H9 (cell line): ENCODE measurements at regions not wholly inside any gene's neighbourhood (a gene's known extent, or its start where the extent isn't known, plus 50 kb on each side); places are given as distances from the start of the nearest gene placed in this dataset.

ENCODE experiments used
- DNase-seq: peaks from one replicate; pipeline ENCODE4 v3.0.0-alpha.2; 2017
- H2AFZ ChIP-seq: one replicate; pipeline ENCODE4 v1.6.1; 2013; ENCODE audit warnings: mild to moderate bottlenecking, low read length, control low read depth, moderate library complexity
- H2AK5ac ChIP-seq: 2 replicates; pipeline ENCODE4 v1.6.1; 2013; ENCODE audit warnings: low read length, control low read depth, mixed read lengths; ENCODE audit not compliant: insufficient read length
- H2BK120ac ChIP-seq: one replicate; pipeline ENCODE4 v1.6.1; 2013; ENCODE audit warnings: low read depth, mild to moderate bottlenecking, low read length, control low read depth, inconsistent platforms; ENCODE audit not compliant: poor library complexity, severe bottlenecking
- H2BK12ac ChIP-seq: 2 replicates; pipeline ENCODE4 v1.6.1; 2013; ENCODE audit warnings: low read length, control low read depth, mixed read lengths, low read depth; ENCODE audit not compliant: insufficient read length
- H2BK15ac ChIP-seq: 2 replicates; pipeline ENCODE4 v1.6.1; 2013; ENCODE audit warnings: low read depth, low read length, control low read depth
- H2BK20ac ChIP-seq: one replicate; pipeline ENCODE4 v1.6.1; 2013; ENCODE audit warnings: low read depth, mild to moderate bottlenecking, low read length, control low read depth, inconsistent platforms; ENCODE audit not compliant: poor library complexity, severe bottlenecking
- H2BK5ac ChIP-seq: 2 replicates; pipeline ENCODE4 v1.6.1; 2013; ENCODE audit warnings: low read length, control low read depth, mixed read lengths; ENCODE audit not compliant: insufficient read length
- H3K14ac ChIP-seq: 2 replicates; pipeline ENCODE4 v1.6.1; 2013; ENCODE audit warnings: low read length, control low read depth; ENCODE audit not compliant: insufficient read depth
- H3K18ac ChIP-seq: 2 replicates; pipeline ENCODE4 v1.6.1; 2013; ENCODE audit warnings: low read depth, mild to moderate bottlenecking, mixed read lengths, low read length, control low read depth; ENCODE audit not compliant: insufficient read length
- H3K23ac ChIP-seq: 2 replicates; pipeline ENCODE4 v1.6.1; 2013; ENCODE audit warnings: low read length, control low read depth, mixed read lengths, low read depth; ENCODE audit not compliant: insufficient read length
- H3K23me2 ChIP-seq: 2 replicates; pipeline ENCODE4 v1.6.1; 2013; ENCODE audit warnings: low read depth, mild to moderate bottlenecking, mixed read lengths, low read length, control low read depth; ENCODE audit not compliant: insufficient read length, poor library complexity, severe bottlenecking
- H3K27ac ChIP-seq: 2 replicates; pipeline ENCODE4 v1.5.1; 2013; ENCODE audit warnings: low read length, control low read depth, mixed read lengths, low read depth; ENCODE audit not compliant: insufficient read length
- H3K27me3 ChIP-seq: 2 replicates; pipeline ENCODE4 v1.6.1; 2013; ENCODE audit warnings: low read length, control low read depth, inconsistent platforms; ENCODE audit not compliant: insufficient read depth
- H3K4ac ChIP-seq: 2 replicates; pipeline ENCODE4 v1.6.1; 2013; ENCODE audit warnings: low read depth, mild to moderate bottlenecking, control low read depth, inconsistent platforms, low read length, moderate library complexity
- H3K4me1 ChIP-seq: 2 replicates; pipeline ENCODE4 v1.6.1; 2013; ENCODE audit warnings: low read length, control low read depth, inconsistent platforms; ENCODE audit not compliant: insufficient read depth
- H3K4me2 ChIP-seq: 2 replicates; pipeline ENCODE4 v1.6.1; 2013; ENCODE audit warnings: low read length, control low read depth, mixed read lengths; ENCODE audit not compliant: insufficient read length, insufficient read depth
- H3K56ac ChIP-seq: 2 replicates; pipeline ENCODE4 v1.6.1; 2013; ENCODE audit warnings: low read depth, mild to moderate bottlenecking, mixed read lengths, low read length, control low read depth; ENCODE audit not compliant: insufficient read length
- H3K79me1 ChIP-seq: 2 replicates; pipeline ENCODE4 v1.6.1; 2013; ENCODE audit warnings: low read depth, mild to moderate bottlenecking, moderate library complexity, low read length, control low read depth, inconsistent platforms; ENCODE audit not compliant: insufficient read depth, poor library complexity, severe bottlenecking
- H3K79me2 ChIP-seq: 2 replicates; pipeline ENCODE4 v1.6.1; 2013; ENCODE audit warnings: low read length, control low read depth, inconsistent platforms; ENCODE audit not compliant: insufficient read depth
- H3K9ac ChIP-seq: 2 replicates; pipeline ENCODE4 v1.6.1; 2013; ENCODE audit warnings: low read length, control low read depth, mixed read lengths; ENCODE audit not compliant: insufficient read length; ENCODE audit errors: extremely low read depth
- H3K9me3 ChIP-seq: one replicate; pipeline ENCODE4 v1.6.1; 2013; ENCODE audit warnings: low read depth, low read length, inconsistent platforms; ENCODE audit not compliant: control insufficient read depth
- H3T11ph ChIP-seq: one replicate; pipeline ENCODE4 v1.6.1; 2013; ENCODE audit warnings: mild to moderate bottlenecking, low read length, control low read depth, inconsistent platforms
- H4K20me1 ChIP-seq: one replicate; pipeline ENCODE4 v1.6.1; 2013; ENCODE audit not compliant: control insufficient read depth, insufficient read length, insufficient read depth
- H4K5ac ChIP-seq: 2 replicates; pipeline ENCODE4 v1.6.1; 2013; ENCODE audit warnings: low read depth, mild to moderate bottlenecking, mixed read lengths, low read length, control low read depth; ENCODE audit not compliant: insufficient read length
- H4K8ac ChIP-seq: replicated peaks from 2 replicates; pipeline ENCODE4 v1.6.1; 2013; ENCODE audit warnings: low read length, control low read depth, mixed read lengths, low read depth; ENCODE audit not compliant: insufficient read length
- H4K91ac ChIP-seq: 2 replicates; pipeline ENCODE4 v1.6.1; 2013; ENCODE audit warnings: low read depth, mild to moderate bottlenecking, moderate library complexity, mixed read lengths, low read length, control low read depth; ENCODE audit not compliant: insufficient read length
- H3K27ac Mint-ChIP-seq, 3 experiments: 2 replicates in 2 of 3; 3 replicates in 1 of 3; pipeline ENCODE4 v1.8.0; 2020 to 2021; ENCODE audit warnings: mixed read lengths in 3 of 3, mild to moderate bottlenecking in 1 of 3, moderate library complexity in 1 of 3
- H3K27me3 Mint-ChIP-seq: 2 replicates; pipeline ENCODE4 v1.8.0; 2021; ENCODE audit warnings: low read depth, mild to moderate bottlenecking, moderate library complexity, mixed read lengths
- H3K36me3 Mint-ChIP-seq, 3 experiments: 2 replicates in 2 of 3; 3 replicates in 1 of 3; pipeline ENCODE4 v1.8.0; 2020 to 2021; ENCODE audit warnings: low read depth in 3 of 3, mixed read lengths in 3 of 3; ENCODE audit not compliant: insufficient read depth in 1 of 3
- H3K4me1 Mint-ChIP-seq, 2 experiments: 2 replicates each; pipeline ENCODE4 v1.8.0; 2020; ENCODE audit warnings: mixed read lengths in 2 of 2
- H3K4me3 Mint-ChIP-seq, 2 experiments: 2 replicates in 1 of 2; 3 replicates in 1 of 2; pipeline ENCODE4 v1.8.0; 2020 to 2021; ENCODE audit warnings: mild to moderate bottlenecking in 2 of 2, mixed read lengths in 2 of 2, moderate library complexity in 1 of 2
- H3K9me3 Mint-ChIP-seq, 2 experiments: 2 replicates in 1 of 2; 3 replicates in 1 of 2; pipeline ENCODE4 v1.8.0; 2020; ENCODE audit warnings: mild to moderate bottlenecking in 2 of 2, mixed read lengths in 2 of 2, moderate library complexity in 1 of 2
- WGBS: extraction: QIAGEN DNeasy Blood & Tissue Kit; methylation state at CpG from one replicate; pipeline ENCODE4 v1.1.7; 2013; ENCODE audit warnings: missing lambda C conversion rate, low lambda C conversion rate, mixed read lengths; ENCODE audit not compliant: insufficient read length; ENCODE audit errors: extremely low coverage; 5-methylcytosine and 5-hydroxymethylcytosine counted together
- TF ChIP-seq, protein P1 (sequence below): fragments of 200-600 bp; sonication (generic); conservative IDR thresholded peaks from 3 replicates; pipeline ENCODE4 v1.8.0; 2021; ENCODE audit warnings: antibody characterized with exemption, mild to moderate bottlenecking

DNA sequence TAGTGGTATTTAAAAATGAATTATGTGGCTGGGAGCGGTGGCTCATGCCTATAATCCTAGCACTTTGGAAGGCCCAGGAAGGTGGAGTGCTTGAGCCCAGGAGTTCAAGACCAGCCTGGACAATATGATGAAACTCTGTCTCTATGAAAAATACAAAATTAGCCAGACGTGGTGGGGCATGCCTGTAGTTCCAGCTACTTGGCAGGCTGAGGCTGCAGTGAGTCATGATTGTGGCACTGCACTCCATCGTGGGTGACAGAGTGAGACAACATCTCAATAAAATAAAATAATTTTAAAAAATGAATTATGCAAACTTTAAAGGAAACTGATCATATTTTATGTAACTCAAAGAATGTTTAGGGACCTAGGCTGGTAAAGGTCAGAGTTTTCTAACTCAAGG is 310.8 kb upstream of the DMRT1 start:
- Histone ChIP-seq H3K79me2 (peaks cover 2% of the 10 kb centered on the region; the same call in 1 of the 2 replicates), H2BK15ac (no peak overlapping the region), H3K23ac (no peak overlapping the region), H4K91ac (no peak overlapping the region), H3K4me2 (no peak overlapping the region), H3T11ph (no peak overlapping the region), H2BK5ac (no peak overlapping the region), H4K8ac (no peak overlapping the region), H2AFZ (no peak overlapping the region), H4K5ac (no peak overlapping the region), H3K4me1 (peaks cover 11% of the 10 kb centered on the region; the same call in 1 of the 2 replicates), H2BK20ac (no peak overlapping the region), H3K9ac (no peak overlapping the region), H2BK120ac (no peak overlapping the region), H3K18ac (no peak overlapping the region), H3K27ac (no peak overlapping the region), H3K9me3 (no peaks in the 10 kb centered on the region), H3K4ac (no peak overlapping the region), H3K56ac (no peak overlapping the region), H3K23me2 (no peaks in the 10 kb centered on the region), H3K27me3 (no peaks in the 10 kb centered on the region), H3K79me1 (peaks cover 3% of the 10 kb centered on the region), H2BK12ac (no peak overlapping the region), H2AK5ac (no peak overlapping the region), H3K14ac (no peak overlapping the region), H4K20me1 (no peaks in the 10 kb centered on the region)
- H3K36me3 Mint-ChIP-seq: no peaks in the 10 kb centered on the region
- WGBS: no CpG with 5 or more reads among the region's 3 CpGs
- H3K27me3 Mint-ChIP-seq: no peaks in the 10 kb centered on the region
- H3K9me3 Mint-ChIP-seq: no peaks in the 10 kb centered on the region
- no peak overlapping the region for H3K4me3 Mint-ChIP-seq
- H3K27ac Mint-ChIP-seq: no peak overlapping the region
- peaks cover 20 to 44% of the 10 kb centered on the region in 2 experiments for H3K4me1 Mint-ChIP-seq
- DNase-seq: no peak
- TF ChIP-seq, protein P1, sequence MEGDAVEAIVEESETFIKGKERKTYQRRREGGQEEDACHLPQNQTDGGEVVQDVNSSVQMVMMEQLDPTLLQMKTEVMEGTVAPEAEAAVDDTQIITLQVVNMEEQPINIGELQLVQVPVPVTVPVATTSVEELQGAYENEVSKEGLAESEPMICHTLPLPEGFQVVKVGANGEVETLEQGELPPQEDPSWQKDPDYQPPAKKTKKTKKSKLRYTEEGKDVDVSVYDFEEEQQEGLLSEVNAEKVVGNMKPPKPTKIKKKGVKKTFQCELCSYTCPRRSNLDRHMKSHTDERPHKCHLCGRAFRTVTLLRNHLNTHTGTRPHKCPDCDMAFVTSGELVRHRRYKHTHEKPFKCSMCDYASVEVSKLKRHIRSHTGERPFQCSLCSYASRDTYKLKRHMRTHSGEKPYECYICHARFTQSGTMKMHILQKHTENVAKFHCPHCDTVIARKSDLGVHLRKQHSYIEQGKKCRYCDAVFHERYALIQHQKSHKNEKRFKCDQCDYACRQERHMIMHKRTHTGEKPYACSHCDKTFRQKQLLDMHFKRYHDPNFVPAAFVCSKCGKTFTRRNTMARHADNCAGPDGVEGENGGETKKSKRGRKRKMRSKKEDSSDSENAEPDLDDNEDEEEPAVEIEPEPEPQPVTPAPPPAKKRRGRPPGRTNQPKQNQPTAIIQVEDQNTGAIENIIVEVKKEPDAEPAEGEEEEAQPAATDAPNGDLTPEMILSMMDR: no peak
